K562 (cell line): ENCODE measurements at regions not wholly inside any gene's neighbourhood (a gene's known extent, or its start where the extent isn't known, plus 50 kb on each side); places are given as distances from the start of the nearest gene placed in this dataset.

Source experiments
- ATAC-seq: fragments of 200-7000 bp; cut with Tn5 transposase; 3 replicates; pipeline ENCODE4 v1.9.1; 2020; ENCODE audit warnings: moderate library complexity
- BruUV-seq: library from RNA; stranded (reverse); fragments of 400-500 nt; replicated peaks from 2 replicates; lab custom pipeline; 2021; lab: Mats Ljungman, UMichigan
- CTCF ChIA-PET: fragments of 300-600 bp; formaldehyde crosslinking; extraction: SDS; loops from one replicate; lab custom pipeline; 2021; ENCODE audit warnings: low intra/inter-chr PET ratio; lab: Yijun Ruan, JAX
- POLR2A ChIA-PET: fragments of 300-600, 350-650 bp; sonication (Branson Sonifier 250); formaldehyde crosslinking; extraction: SDS; loops from one replicate; lab custom pipeline; 2021; ENCODE audit warnings: antibody characterized with exemption, inconsistent platforms; lab: Yijun Ruan, JAX
- DNase-seq, 4 experiments: peaks; one replicate each; pipeline versions ENCODE4 v3.0.0 to v3.0.0-alpha.2; 2011 to 2018; ENCODE audit warnings: low spot score in 3 of 4, mixed read lengths in 3 of 4; ENCODE audit errors: extremely low read depth in 1 of 4
- FAIRE-seq: peaks from 2 replicates; lab custom pipeline; 2011; peaks lifted over from hg19 to GRCh38; lab: Jason Lieb, UNC
- H2AFZ ChIP-seq: 2 replicates; pipeline ENCODE4 v1.6.0; 2011; ENCODE audit warnings: low read depth, low read length, control low read depth, inconsistent platforms
- H3K27ac ChIP-seq: fragments of 200-600 bp; 3 replicates; pipeline ENCODE4 v1.8.0; 2011; ENCODE audit warnings: low read depth, mild to moderate bottlenecking, control low read depth, inconsistent platforms, low read length, moderate library complexity, mixed read lengths; ENCODE audit errors: extremely low read depth
- H3K27me3 ChIP-seq, 2 experiments: fragments of 300-600 bp in 1 of 2; 2 replicates in 1 of 2; 3 replicates in 1 of 2; pipeline versions ENCODE4 v1.6.0 to v1.8.0; 2011; ENCODE audit warnings: inconsistent platforms in 2 of 2, low read length in 2 of 2, mild to moderate bottlenecking in 1 of 2, mixed read lengths in 1 of 2, moderate library complexity in 1 of 2; ENCODE audit not compliant: control insufficient read depth in 2 of 2, insufficient read depth in 2 of 2
- H3K36me3 ChIP-seq: fragments of 300-600 bp; 3 replicates; pipeline ENCODE4 v1.8.0; 2011; ENCODE audit warnings: mild to moderate bottlenecking, low read length, inconsistent platforms; ENCODE audit not compliant: control insufficient read depth, insufficient read depth
- H3K4me1 ChIP-seq, 2 experiments: fragments of 200-600 bp in 1 of 2; replicated peaks in 1 of 2; 2 replicates in 1 of 2; 3 replicates in 1 of 2; pipeline versions ENCODE4 v1.5.1 to v1.8.0; 2011; ENCODE audit warnings: inconsistent platforms in 2 of 2, low read length in 2 of 2, mild to moderate bottlenecking in 1 of 2, mixed read lengths in 1 of 2, moderate library complexity in 1 of 2; ENCODE audit not compliant: control insufficient read depth in 2 of 2, insufficient read depth in 2 of 2
- H3K4me2 ChIP-seq: 2 replicates; pipeline ENCODE4 v1.6.1; 2011; ENCODE audit warnings: low read length, control low read depth, inconsistent platforms, mixed read lengths; ENCODE audit not compliant: insufficient read depth
- H3K4me3 ChIP-seq: fragments of 200-600 bp; sonication (generic), shearing (Covaris generic); 2 replicates; pipeline ENCODE4 v1.5.1; 2016; ENCODE audit warnings: control low read depth, inconsistent platforms
- H3K79me2 ChIP-seq: fragments of 200-600 bp; 3 replicates; pipeline ENCODE4 v1.8.0; 2011; ENCODE audit warnings: low read length, inconsistent platforms; ENCODE audit not compliant: control insufficient read depth, insufficient read depth
- H3K9ac ChIP-seq, 2 experiments: 2 replicates each; pipeline versions ENCODE4 v1.6.0 to v1.6.1; 2011; ENCODE audit warnings: low read depth in 2 of 2, low read length in 2 of 2, control low read depth in 1 of 2, inconsistent platforms in 1 of 2, mild to moderate bottlenecking in 1 of 2, mixed read lengths in 1 of 2; ENCODE audit not compliant: insufficient read depth in 1 of 2
- H3K9me1 ChIP-seq: one replicate; pipeline ENCODE4 v1.6.0; 2011; ENCODE audit warnings: inconsistent platforms, mild to moderate bottlenecking, low read length, moderate library complexity; ENCODE audit not compliant: control insufficient read depth, insufficient read depth
- H3K9me3 ChIP-seq: replicated peaks from 2 replicates; pipeline ENCODE4 v1.5.1; 2011; ENCODE audit warnings: low read depth, low read length, inconsistent platforms; ENCODE audit not compliant: control insufficient read depth, insufficient read depth
- H4K20me1 ChIP-seq: replicated peaks from 2 replicates; pipeline ENCODE4 v1.6.1; 2011; ENCODE audit warnings: low read length, inconsistent platforms, mixed read lengths; ENCODE audit not compliant: control insufficient read depth, insufficient read depth
- HMG20A ChIP-seq: fragments of 450-650 bp; formaldehyde crosslinking; conservative IDR thresholded peaks from 2 replicates; pipeline ENCODE4 v1.4.0; 2020; ENCODE audit warnings: mild to moderate bottlenecking, mixed read lengths
- KDM2B ChIP-seq: fragments of 250-450 bp; sonication (Bioruptor Pico); IDR thresholded peaks from 2 replicates; pipeline ENCODE4 v1.8.0; 2021; ENCODE audit warnings: mild to moderate bottlenecking, moderate library complexity
- NCOA1 ChIP-seq: fragments of 450-650 bp; IDR thresholded peaks from 2 replicates; pipeline ENCODE4 v1.6.1; 2016; ENCODE audit warnings: low read depth
- PHF8 ChIP-seq: fragments of 200-600 bp; sonication (generic); IDR thresholded peaks from 2 replicates; pipeline ENCODE4 v1.6.1; 2012; ENCODE audit warnings: mixed run types, mild to moderate bottlenecking, inconsistent platforms, low read length, moderate library complexity, borderline replicate concordance
- PPARD ChIP-seq: fragments of 250-450 bp; sonication (Bioruptor Pico); IDR thresholded peaks from 2 replicates; pipeline ENCODE4 v1.8.0; 2022; ENCODE audit warnings: inconsistent platforms, mild to moderate bottlenecking, moderate library complexity
- PTRF ChIP-seq: fragments of 450-650 bp; IDR thresholded peaks from 2 replicates; pipeline ENCODE4 v1.6.1; 2016; ENCODE audit warnings: mild to moderate bottlenecking, missing genetic modification characterization, missing compliant biosample characterization
- RBM14 ChIP-seq: fragments of 200-400 bp; formaldehyde crosslinking; IDR thresholded peaks from 2 replicates; pipeline ENCODE4 v1.6.1; 2018; ENCODE audit warnings: low read depth, mild to moderate bottlenecking, low read length, moderate library complexity, borderline replicate concordance; ENCODE audit not compliant: insufficient read depth
- SP2 ChIP-seq: IDR thresholded peaks from 2 replicates; pipeline ENCODE4 v1.6.1; 2011; ENCODE audit warnings: mild to moderate bottlenecking, low read depth, low read length, moderate library complexity; ENCODE audit not compliant: poor library complexity, severe bottlenecking; ENCODE audit errors: extremely low read depth
- TBL1XR1 ChIP-seq, 2 experiments: IDR thresholded peaks; 2 replicates each; pipeline ENCODE4 v1.6.1; 2012; ENCODE audit warnings: improper control_type of control experiment in 2 of 2, low read length in 2 of 2, mild to moderate bottlenecking in 1 of 2
- TEAD1 ChIP-seq, 2 experiments: fragments of 450-650 bp in 1 of 2; sonication (generic) in 1 of 2; formaldehyde crosslinking; IDR thresholded peaks; 2 replicates each; pipeline versions ENCODE4 v1.4.0 to v1.8.0; 2020 to 2022; ENCODE audit warnings: mild to moderate bottlenecking in 2 of 2, missing genetic modification reagents in 1 of 2
- ZBTB8A ChIP-seq: fragments of 450-650 bp; IDR thresholded peaks from 2 replicates; pipeline ENCODE4 v1.6.1; 2018; ENCODE audit warnings: mild to moderate bottlenecking, moderate library complexity; ENCODE audit not compliant: partially characterized antibody
- ZFP1 ChIP-seq: fragments of 450-650 bp; formaldehyde crosslinking; IDR thresholded peaks from 2 replicates; pipeline ENCODE4 v1.4.0; 2020; ENCODE audit warnings: mild to moderate bottlenecking, mixed read lengths
- ZNF324 ChIP-seq: fragments of 250-450 bp; sonication (Bioruptor Pico); IDR thresholded peaks from 2 replicates; pipeline ENCODE4 v1.4.0; 2020; ENCODE audit warnings: mild to moderate bottlenecking
- ZNF551 ChIP-seq: fragments of 250-450 bp; sonication (Bioruptor Pico); IDR thresholded peaks from 2 replicates; pipeline ENCODE4 v1.5.0; 2021; ENCODE audit warnings: mild to moderate bottlenecking, moderate library complexity
- ZNF76 ChIP-seq: fragments of 250-450 bp; sonication (Bioruptor Pico); IDR thresholded peaks from 2 replicates; pipeline ENCODE4 v1.4.0; 2020; ENCODE audit warnings: mild to moderate bottlenecking, moderate library complexity, borderline replicate concordance
- WGBS: fragments of 100-300 bp; shearing (Covaris generic); methylation state at CpG from one replicate; pipeline ENCODE4 v1.1.6; 2016; ENCODE audit warnings: low coverage, mixed read lengths; ENCODE audit not compliant: insufficient coverage; ENCODE audit errors: missing lambda C conversion rate; 5-methylcytosine and 5-hydroxymethylcytosine counted together
- in situ Hi-C: fragments of 300-500 bp; cut with MboI; formaldehyde crosslinking; loops from 4 replicates; pipeline ENCODE4 v1.15.0; 2018; ENCODE audit warnings: inconsistent platforms, mixed read lengths
- intact Hi-C: fragments of 100-400 bp; cut with micrococcal nuclease; formaldehyde crosslinking; loops from 2 replicates; pipeline ENCODE4 v1.14.2; 2022

GRCh38 chr12:29030006-29030405 lies 119.1 kb upstream of the FAR2 start:
- 5% methylated on average over 1 of the region's 1 CpG for WGBS
- CTCF ChIA-PET: no interaction called here
- intact Hi-C loops: no loop called here

GRCh38 chr12:29032446-29032845 lies 116.6 kb upstream of the FAR2 start:
- POLR2A ChIA-PET: no interaction called here
- H3K4me3 ChIP-seq: no peak overlapping the region
- WGBS: 0% methylated on average over 2 of the region's 2 CpGs
- FAIRE-seq (no peak), DNase-seq (no peak), ATAC-seq (no peak)
- H3K4me2 ChIP-seq: no peak overlapping the region
- no peak for TF ChIP-seq PPARD
- H3K27me3 ChIP-seq: no peaks in the 10 kb centered on the region
- in situ Hi-C loops (no loop called here), intact Hi-C loops (no loop called here)
- CTCF ChIA-PET: no interaction called here
- no peaks in the 10 kb centered on the region for H3K9me3 ChIP-seq
- H4K20me1 ChIP-seq: no peaks in the 10 kb centered on the region
- no peak overlapping the region for H2AFZ ChIP-seq
- H3K79me2 ChIP-seq: no peaks in the 10 kb centered on the region
- H3K9me1 ChIP-seq: no peaks in the 10 kb centered on the region
- H3K36me3 ChIP-seq: no peaks in the 10 kb centered on the region
- H3K27ac ChIP-seq: no peak overlapping the region
- no peaks in the 10 kb centered on the region for H3K4me1 ChIP-seq
- no TSS peak for BruUV-seq
- no peak overlapping the region for H3K9ac ChIP-seq

More at GRCh38 chr12:29030006-29030405, 119.1 kb upstream of the FAR2 start:
- Histone ChIP-seq H3K9me1 (no peaks in the 10 kb centered on the region), H3K27me3 (no peaks in the 10 kb centered on the region), H3K9me3 (no peaks in the 10 kb centered on the region), H3K9ac (no peak overlapping the region), H4K20me1 (no peaks in the 10 kb centered on the region), H3K4me2 (no peak overlapping the region), H2AFZ (no peak overlapping the region), H3K79me2 (no peaks in the 10 kb centered on the region), H3K36me3 (no peaks in the 10 kb centered on the region), H3K4me3 (no peak overlapping the region), H3K27ac (no peak overlapping the region), H3K4me1 (no peaks in the 10 kb centered on the region)
- DNase-seq: no peak
- in situ Hi-C loops: no loop called here
- no peak for FAIRE-seq
- BruUV-seq: no TSS peak
- TF ChIP-seq ZNF76 (no peak), ZFP1 (CRISPR knock-in tag) (no peak), TBL1XR1 (IDR thresholded peaks at IDR 0.05; ENCODE audit: low read length in 2 of 2) (no peak), RBM14 (no peak), ZNF324 (CRISPR knock-in tag) (no peak), NCOA1 (no peak), KDM2B (CRISPR knock-in tag) (no peak), ZBTB8A (no peak), PHF8 (no peak), PTRF (no peak), SP2 (no peak), HMG20A (CRISPR knock-in tag) (no peak), ZNF551 (CRISPR knock-in tag) (no peak), TEAD1 (CRISPR knock-in tag; IDR thresholded peaks at IDR 0.05) (no peak)
- POLR2A ChIA-PET: no interaction called here
- no peak for ATAC-seq
